ENCODE measurements at regions not wholly inside any gene's neighbourhood (a gene's known extent, or its start where the extent isn't known, plus 50 kb on each side); places are given as distances from the start of the nearest gene placed in this dataset.

GRCh38 chr13:21967871-21968270 lies 297.0 kb downstream of the FGF9 start:
- DNase-seq: peak; percentile 9

DNA sequence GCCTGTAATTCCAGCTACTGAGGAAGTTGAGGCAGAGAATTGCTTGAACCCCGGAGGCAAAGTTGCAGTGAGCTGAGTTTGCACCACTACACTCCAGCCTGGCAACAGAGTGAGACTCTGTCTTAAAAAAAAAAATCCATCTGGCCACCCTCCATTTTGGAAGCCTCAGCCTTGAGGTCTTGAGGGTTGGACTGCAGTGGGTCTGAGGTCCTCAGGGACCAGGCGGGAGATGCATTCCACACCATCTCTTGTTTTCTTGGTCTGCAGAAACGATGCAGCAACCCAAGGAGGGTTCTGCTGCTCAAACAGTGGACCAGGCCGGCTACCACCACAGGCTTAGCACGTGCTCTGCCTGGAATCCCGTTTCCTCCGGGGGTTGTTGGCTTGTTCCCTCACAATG lies 299.3 kb downstream of the FGF9 start:
- DNase-seq: no peak

DNA sequence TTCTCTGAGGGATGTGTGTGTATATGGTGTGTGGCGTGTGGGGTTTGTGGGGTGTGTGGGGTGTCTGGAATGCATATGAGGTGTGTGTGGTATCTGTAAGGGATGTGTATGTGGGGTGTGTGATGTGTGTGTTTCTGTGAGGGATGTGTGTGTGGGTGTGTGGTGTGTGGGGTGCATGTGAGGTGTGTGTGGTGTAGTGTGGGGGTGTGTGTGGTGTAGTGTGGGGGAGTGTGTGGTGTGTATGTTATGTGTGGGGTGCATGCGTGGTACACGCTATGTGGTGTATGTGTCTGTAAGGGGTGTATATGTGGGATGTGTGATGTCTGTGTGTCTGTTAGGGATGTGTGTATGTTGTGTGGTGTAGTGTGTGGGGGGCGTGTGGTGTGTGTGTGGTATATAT lies 300.0 kb downstream of the FGF9 start:
- DNase-seq: no peak

DNA sequence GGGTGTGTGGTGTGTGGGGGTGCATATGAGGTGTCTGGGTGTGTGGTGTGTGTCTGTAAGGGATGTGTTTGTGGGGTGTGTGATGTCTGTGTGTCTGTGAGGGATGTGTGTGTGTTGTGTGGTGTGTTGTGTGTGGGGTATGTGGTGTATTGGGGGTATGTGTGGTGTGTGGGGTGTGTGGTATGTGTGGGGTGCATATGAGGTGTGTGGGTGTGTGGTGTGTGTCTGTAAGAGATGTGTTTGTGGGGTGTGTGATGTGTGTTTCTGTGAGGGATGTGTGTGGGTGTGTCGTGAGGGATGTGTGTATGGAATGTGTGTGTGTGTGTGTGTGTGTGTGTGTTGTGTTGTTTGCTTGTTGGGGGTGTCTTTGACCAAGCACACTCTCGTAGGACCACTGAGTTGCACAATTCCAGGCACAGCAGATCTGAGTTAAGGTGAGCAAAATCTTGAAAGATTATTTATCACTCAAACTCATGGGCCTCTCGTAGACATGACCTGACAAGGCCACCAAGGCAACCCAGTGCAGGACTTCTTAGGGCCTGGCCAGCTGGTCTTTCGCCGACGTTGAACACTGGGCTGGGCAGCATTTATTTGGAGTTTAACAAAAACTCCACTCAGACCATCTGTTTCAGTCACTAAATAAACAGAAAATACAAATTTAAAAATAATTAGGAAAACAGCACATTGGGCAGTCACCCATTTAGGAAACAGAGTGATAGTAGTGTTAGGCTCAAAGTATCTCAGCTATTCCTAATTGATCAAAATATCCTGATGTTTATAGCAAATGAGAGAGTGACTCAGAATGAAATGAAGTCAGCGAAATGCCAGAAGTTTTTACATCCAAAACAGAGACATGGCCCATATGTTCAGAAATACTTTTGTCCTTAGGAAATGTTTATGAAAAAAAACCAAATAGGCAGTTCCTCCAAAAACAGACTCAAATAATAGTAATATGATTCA lies 301.1 kb downstream of the FGF9 start:
- peak; percentile 76 for DNase-seq

DNA sequence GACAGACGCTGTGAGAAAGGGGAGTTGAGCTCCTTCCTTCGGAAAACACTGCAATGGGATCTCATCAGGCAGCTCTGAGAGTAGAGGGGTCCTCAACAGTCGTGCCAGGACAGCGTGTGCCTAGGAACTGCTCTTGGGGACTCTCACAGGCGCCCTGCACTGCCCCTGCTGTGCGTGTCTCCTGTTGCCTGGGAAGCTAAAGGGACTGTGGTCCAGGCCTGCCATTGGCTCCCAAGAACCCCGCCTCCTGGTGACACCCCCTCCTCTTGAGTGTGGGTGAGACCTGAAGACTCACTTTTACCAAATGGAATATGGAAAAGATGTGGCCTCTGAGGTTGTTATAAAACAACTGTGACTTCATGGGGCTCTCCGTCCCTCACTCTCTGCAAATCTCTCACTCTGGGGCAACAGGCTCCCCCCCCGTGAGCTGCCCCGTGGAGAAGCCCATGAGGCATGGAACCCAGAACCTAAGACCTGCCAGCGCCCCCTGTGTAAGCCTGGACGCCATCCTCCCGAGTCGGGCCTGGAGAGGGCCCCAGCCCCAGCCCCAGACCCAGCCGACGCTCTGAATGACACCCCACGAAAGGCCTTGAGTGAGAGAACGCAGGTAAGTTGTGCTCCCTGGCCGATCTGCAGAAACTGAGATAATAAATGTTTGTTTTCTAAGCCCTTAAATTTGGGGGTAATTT lies 302.7 kb downstream of the FGF9 start:
- DNase-seq: no peak

- DNase-seq: no peak
Observed at GRCh38 chr13:21974741-21975140, 303.9 kb downstream of the FGF9 start.

DNA sequence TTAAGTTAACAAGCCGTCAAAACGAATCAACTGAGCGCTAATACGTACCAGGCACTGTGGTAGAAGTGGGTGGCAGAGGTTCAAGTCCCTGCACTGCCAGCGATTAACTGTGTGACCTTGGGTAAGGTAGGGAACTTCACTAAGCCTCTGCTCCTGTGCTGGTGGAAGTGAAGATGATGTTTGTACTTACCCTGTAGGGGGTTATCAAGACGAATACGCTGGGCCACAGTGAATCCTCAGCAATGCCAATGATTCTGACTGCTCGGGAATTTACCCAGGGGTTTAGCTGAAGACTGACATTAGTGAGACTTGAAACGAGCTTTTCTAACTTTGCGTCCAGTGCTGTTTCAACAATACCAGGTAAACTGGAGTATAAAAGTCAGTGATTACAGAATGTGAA lies 305.3 kb downstream of the FGF9 start:
- DNase-seq: no peak

DNA sequence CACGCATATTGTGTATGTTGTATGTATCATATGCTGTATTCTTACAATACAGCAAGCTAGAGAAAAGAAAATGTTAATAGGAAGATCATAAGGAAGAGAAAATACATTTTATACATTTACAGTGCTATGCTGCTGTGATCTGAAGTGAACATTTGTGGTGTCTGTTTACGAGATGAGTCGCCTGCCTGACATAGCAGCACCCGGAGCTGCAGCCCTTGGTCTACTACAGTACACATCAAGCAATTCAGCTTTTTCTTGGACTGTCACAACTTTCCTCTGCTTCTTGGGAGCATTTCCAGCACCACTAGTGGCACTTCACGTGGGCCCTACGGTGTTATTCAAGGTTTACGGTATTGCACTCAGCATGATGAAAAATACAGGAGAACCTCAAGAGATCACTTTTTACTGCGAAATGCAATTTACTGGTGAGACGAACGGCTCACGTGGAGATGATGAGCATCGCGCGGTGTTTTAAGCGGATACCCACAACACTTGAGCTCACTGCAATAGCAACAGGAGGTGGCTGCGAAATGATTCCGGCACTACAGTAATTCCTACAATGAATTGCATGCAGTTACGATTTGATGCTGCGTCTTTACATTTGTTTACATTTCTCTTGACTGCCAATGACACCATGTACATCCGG lies 308.4 kb downstream of the FGF9 start:
- DNase-seq: peak; percentile 10

DNA sequence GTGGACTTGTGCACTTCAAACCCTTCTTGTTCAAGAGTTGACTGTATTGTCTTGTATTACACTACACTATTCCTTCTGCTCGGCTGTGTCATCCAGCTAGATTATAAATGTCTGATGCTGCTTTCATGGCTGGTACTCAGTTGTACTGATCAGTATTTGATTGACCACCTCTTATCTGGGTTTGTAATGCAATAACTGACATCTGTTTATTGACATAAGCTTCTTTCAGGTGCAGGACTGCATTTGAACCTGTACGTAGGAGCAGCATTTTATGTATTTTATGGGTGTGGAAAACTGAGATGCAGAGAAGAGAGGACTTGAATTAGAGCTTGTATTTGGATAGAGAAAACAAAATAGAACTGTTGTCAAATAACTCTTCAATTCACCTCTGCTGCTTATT lies 309.2 kb downstream of the FGF9 start:
- no peak for DNase-seq

GRCh38 chr13:21984156-21984555 lies 313.3 kb downstream of the FGF9 start:
- DNase-seq: no peak

DNA sequence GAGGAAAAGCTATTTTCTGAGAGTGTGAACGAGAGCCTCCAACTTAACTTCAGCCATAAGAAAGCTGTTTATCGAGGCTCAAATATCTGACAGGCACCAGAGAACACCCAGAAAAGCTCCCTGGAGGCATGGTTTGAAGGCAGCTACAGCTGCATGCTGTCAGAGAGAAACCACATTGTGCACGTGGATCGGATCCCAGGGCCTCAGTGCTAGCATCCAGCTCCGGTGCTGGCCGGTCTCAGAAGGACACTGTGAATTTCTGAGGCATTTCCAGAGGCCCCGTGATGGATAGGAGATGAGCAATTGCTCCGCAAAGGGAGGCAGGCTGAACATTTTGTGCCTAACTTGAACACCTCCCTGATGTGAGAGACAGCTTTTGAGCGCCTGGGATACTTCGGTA lies 315.7 kb downstream of the FGF9 start:
- DNase-seq: peak; percentile 25

- DNase-seq: no peak
Observed at GRCh38 chr13:21987793-21988192, 316.9 kb downstream of the FGF9 start.

DNA sequence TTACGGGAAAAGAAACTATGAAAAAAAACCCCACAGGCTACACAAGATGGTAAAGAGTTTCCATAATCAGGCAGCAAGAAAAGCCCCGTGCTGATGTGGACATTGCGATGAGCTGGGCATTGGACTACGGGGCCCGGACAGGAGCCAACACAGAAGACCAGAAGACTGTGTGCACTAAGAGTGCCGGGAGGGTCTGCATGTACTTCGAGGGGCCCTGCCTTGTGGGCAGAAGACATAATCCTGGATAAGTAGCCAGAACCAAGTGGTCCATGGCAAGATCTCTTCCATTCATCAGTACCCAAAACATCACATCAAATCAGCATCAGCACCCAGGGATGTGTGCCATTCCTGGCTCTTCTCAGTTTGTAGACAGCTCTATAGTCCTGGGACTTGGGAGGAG lies 317.8 kb downstream of the FGF9 start:
- DNase-seq: no peak

DNA sequence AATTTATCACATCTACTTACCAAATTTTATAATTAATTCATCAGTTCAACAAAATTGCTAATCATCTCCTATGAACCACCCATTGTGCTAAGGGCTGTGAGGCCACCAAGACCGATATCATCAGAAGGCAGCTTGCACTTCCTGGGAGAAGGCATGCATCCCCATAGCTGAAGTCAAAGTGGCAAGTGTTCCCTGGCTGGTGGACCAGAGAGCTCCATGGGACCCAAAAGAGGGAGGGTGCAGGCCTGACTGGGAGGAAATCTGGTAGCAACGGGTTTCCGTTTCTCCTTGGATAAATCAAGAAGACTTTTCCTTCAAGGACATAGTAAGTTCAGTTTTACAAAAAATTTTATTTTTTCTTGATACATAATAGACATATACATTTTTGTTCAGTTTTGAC lies 325.2 kb downstream of the FGF9 start:
- DNase-seq: no peak

GRCh38 chr13:21997726-21998125 lies 326.9 kb downstream of the FGF9 start:
- no peak for DNase-seq

- no peak for DNase-seq
Observed at GRCh38 chr13:21998279-21998990, 327.6 kb downstream of the FGF9 start.

GRCh38 chr13:21999666-22000065 lies 328.8 kb downstream of the FGF9 start:
- no peak for DNase-seq

GRCh38 chr13:22000191-22000590 lies 329.3 kb downstream of the FGF9 start:
- DNase-seq: no peak

DNA sequence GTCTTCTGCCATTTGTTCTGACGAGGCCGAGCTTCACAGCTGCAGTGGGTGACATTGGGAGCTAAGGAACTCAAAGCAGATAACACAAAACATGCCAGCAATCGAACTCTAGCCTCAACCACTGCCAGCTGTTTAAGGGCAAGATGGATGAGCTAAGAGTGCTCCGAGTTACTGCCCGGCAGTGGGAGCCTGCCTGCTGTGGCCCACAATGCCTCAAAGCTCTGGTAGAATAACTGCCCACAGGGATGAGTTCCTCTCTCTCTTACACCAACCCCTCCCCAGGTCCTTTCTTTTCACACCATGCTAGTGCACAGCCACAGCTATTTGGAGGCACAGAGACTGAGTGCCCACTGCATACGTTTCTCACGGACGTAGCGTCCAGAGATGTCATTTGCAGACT lies 330.5 kb downstream of the FGF9 start:
- no peak for DNase-seq

GRCh38 chr13:22002893-22003292 lies 332.0 kb downstream of the FGF9 start:
- no peak for DNase-seq

- DNase-seq: no peak
Observed at GRCh38 chr13:22009500-22009899, 338.6 kb downstream of the FGF9 start.

DNA sequence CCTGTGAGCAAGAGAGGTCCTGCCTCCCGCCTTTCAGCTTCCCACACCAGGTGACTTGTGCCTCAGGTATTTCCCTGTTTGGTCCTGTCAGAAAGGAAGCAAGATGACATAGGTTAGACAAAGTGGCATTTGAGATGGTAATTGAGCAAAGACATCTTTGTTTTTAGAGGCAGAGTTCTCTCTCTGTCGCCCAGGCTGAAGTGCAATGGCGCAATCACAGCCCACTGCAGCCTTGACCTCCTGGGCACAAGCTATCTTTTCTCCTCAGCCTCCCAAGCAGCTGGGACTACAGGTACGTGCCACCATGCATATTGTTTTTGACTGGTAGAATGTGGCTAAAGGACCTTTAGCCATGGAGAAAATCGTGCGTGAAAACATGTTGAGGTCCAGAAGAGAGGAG lies 339.1 kb downstream of the FGF9 start:
- no peak for DNase-seq

DNA sequence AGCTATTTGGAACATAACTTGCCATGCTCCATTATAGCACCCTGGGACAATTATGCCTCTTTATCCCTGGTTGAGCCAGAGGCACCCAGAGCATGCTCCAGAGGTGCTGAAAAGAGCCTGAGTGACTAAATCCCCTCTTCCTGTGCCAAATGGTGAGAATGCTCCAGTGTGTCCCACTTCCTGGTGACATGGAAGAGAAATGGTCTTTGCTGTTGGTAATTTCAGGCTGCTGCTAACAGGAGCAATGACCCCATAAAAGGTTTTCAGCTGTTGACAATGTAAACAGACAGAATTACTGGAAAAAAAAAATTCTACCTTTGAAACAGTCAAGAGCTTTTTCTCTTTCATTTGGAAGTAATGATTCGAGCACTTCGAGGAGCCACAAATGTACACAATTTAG lies 341.8 kb downstream of the FGF9 start:
- no peak for DNase-seq
